DOHH2 (cell line): ENCODE measurements at regions not wholly inside any gene's neighbourhood (a gene's known extent, or its start where the extent isn't known, plus 50 kb on each side); places are given as distances from the start of the nearest gene placed in this dataset.

Experiments
- CTCF ChIP-seq: fragments of 200-600 bp; sonication (generic); IDR thresholded peaks from one replicate; pipeline ENCODE4 v1.5.1; 2014; ENCODE audit warnings: antibody characterized with exemption, mild to moderate bottlenecking, low read depth, low read length; ENCODE audit not compliant: poor library complexity, severe bottlenecking
- EZH2phosphoT487 ChIP-seq: fragments of 200-600 bp; sonication (generic); IDR thresholded peaks from 2 replicates; pipeline ENCODE4 v1.6.1; 2017; ENCODE audit warnings: borderline replicate concordance, mild to moderate bottlenecking, antibody characterized with exemption, low read length, moderate library complexity, mixed read lengths

- TF ChIP-seq CTCF: peak; percentile 22
- TF ChIP-seq EZH2phosphoT487: no peak
These were observed 98.0 kb upstream of the ZNF722 start for GRCh38 chr7:63900394-63901203.
